Dermis blood vessel endothelial cell (primary cell): ENCODE measurements at regions not wholly inside any gene's neighbourhood (a gene's known extent, or its start where the extent isn't known, plus 50 kb on each side); places are given as distances from the start of the nearest gene placed in this dataset.
"Not testable (repeated sequence)": the region's sequence is repeated elsewhere in the genome, so short reads cannot be mapped to it uniquely, and the experiment has no call there.

Source experiments
- DNase-seq: peaks from one replicate; pipeline ENCODE4 v3.0.0; 2010

DNA sequence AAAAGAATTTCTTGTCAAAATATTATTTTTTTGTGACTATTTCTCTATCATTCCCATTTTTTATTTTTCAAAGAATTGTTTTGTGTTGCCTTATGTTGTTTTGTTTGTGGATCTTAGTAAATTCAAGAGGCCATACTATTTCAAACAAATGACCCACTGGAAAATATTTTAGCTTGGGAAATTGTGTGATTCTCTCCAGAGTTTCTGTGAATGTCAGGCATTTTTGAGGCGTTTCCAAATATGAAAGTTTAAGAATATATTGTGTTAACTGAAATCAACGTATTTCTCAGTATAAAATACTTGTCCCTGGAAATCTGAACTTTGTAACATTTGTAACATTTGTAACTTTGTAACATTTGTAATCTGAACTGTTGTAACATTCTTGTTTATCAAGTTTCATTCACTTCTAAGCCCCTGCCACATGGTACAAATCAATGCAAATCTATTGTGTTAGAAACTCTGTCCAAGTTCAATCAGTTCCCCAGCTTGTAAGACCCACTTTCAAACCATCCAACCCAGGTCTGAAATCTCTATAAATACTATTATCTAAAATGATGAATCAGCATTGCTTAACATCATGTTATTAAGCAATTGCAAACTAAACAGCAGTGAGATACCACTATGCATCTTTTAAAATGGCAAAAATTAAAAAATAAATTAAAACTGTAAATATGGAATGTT is 465.4 kb upstream of the GRID2 start:
- no peak for DNase-seq

- DNase-seq = no peak
These were observed 463.4 kb upstream of the GRID2 start for GRCh38 chr4:91840359-91840758.

DNA sequence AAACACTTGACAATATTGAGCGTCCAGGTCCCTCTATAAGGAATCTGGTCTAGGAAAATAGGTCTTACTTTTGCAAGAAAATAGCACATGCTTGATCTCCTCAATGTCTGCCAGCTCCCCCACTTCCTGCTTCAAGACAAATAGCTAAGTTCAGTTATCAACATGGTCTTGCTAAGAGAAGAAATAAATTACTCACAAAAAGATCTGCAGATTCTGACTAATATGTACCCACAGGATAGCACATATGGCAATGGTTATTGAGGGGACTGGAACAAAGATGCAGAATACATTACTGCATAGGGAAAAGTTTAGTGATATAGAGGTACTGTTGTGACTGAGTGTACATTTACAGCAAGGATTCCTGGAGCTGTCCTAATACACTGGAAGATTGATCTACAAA is 457.5 kb upstream of the GRID2 start:
- DNase-seq = no peak

DNA sequence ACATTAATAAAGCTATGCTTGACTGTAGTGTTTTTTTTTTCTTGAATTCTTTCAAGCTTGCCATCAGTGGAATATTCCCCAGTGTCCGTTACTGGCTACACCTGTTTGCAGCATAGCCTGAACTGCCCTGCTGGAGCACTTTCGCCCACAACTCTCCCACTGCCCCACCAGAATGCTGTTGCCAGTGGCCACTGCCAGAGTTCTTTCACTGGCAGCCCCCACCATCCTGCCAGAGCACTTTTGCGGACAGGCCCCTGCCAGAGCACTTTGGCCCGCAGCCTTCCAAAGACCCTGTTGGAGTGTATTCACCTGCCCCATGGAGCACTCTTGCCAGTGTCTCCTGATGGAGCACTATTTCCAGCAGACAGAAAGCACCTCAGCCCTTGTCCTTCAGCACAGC is 452.3 kb upstream of the GRID2 start:
- DNase-seq = no peak

DNA sequence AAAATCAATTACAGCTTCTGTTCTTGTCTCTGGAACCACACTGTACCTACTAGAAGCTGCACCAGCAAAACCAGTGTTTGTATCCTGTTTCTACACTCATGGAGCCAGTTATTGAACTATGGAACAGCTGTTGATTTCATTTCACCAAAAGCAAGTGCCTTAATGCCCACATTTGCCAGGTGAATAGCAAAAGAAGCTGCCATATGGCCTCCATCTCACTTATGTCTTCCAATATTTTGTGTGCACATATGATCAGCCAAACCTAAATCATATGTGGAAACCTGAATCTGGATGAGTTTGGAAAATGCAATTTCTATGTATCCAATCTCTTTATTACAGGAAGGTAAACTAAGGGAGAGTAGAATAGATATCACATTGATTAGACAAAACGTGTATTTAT is 415.8 kb upstream of the GRID2 start:
- DNase-seq = no peak

- DNase-seq = not testable (repeated sequence)
These were observed 412.5 kb upstream of the GRID2 start for GRCh38 chr4:91891217-91891616.

DNA sequence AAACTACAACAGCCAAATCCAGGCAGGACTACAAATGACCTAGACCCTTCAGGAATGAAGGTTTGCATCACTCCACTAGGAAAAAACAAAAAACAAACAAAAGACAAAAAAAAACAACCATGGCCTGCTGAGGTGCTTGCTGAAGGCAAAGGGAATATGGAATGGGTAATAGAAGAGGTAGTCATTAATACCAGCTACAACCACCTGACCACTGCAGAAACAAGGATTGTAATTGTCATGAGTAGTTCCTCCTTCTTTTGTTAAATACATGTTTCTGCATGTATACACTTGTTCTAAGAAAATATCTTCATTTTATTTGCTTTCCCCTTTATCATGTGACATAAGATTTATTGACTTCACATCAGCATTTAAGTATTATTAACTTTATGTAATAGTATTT is 409.8 kb upstream of the GRID2 start:
- no peak for DNase-seq

GRCh38 chr4:91904556-91904955 is 399.2 kb upstream of the GRID2 start:
- no peak for DNase-seq

DNA sequence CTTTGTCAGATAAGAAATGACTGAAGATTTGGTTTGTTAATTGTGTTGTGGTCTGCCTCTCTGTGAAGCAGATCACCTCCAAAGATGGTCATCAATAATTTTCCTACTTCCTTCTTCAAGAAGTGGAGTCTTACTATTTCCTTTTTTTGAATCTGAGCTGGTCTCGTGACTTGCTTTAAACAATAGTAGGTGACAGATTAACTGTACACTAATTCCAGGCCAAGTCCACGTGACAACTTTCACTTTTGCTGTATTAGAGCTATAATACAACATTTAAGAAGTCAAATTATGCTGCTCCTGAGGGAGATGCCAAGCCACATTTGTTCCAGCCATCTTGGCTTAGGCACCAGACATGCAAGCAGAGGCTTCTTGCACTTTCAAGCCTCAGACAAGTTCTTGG is 393.8 kb upstream of the GRID2 start:
- no peak for DNase-seq

DNA sequence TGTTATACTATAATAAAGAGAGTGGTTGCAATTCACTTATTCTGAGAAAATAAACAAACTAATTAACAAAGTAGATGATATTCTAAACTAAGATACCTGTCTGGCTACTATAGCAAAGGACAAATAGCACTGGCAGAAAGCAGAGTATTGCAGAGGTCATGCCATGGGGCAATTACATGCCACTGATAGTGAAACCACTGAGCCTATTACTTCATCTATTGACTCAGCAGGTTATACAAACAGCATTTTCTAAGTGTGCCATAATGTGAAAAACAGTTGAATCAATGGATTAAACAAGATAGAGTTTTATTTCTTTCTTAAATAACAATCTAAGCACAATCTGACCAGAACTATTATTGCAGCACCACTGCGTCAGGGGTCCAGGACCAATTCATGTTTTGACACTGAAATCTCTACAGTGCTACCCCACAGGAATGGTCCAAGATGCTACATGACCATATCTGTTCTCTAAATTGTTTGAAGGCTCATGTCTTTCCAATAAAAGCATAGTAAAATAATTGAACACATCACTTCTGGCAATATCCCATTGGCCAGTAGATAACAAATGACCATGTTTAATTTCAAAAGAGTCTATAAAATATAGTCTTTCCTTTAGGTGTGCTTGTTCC is 389.5 kb upstream of the GRID2 start:
- DNase-seq = no peak

DNA sequence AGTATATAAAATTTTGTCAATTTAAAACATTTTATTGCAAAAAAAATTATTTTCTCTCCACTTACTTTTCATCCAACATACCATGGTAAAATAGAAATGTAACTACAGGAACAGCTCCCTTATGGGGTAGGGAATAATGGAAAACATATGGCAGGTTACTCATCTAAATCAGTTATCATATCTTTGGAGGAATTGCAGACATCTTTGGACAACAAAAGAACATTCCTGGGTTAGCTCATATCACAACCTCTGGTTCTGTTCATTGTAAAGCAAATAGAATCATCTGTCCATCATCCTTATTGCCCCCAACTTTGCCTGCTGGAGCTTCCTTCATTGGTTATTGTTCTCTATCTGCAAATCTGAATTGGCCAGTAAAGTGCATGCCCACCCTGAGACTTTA is 387.5 kb upstream of the GRID2 start:
- DNase-seq = no peak

DNA sequence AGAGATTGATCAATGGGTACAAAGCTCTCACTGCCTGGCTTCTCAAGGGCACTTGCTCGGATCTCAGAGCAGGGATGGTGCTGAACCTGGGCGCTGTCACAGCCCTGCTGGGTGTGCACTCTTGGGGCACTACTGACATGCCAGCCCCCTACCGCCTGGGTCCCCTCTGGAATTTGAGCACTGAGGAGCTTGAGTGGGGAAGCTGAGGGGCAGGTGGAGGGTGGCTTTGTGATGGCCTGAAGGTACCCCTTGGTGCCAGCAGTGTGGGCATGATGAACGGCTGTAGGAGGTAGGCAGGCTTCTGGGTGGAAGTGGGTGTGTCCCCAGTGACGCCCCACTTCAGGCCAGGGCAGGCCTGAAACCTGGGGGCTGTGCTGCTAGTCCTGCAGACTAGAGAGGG is 379.1 kb upstream of the GRID2 start:
- DNase-seq = no peak

GRCh38 chr4:91935217-91935616 is 368.5 kb upstream of the GRID2 start:
- no peak for DNase-seq

DNA sequence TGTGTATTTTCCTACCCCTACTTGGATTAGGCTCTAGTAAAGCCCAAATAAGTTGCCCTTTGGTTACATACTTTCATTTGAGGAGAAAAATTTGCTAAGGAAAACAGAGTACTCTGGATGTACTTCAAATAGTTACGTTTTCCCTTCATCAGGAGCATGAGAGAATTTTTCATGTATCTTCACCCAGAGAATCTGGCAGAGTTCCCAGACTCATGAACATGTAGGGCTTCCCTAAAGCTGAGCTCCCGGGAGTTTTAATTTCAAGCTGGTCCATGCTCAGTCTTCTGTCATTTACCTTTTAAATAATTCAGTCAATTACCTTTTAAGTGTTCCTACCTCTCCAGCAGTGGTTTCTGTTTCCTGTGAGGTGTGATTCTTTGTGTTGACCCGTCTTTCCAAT is 367.5 kb upstream of the GRID2 start:
- no peak for DNase-seq

DNA sequence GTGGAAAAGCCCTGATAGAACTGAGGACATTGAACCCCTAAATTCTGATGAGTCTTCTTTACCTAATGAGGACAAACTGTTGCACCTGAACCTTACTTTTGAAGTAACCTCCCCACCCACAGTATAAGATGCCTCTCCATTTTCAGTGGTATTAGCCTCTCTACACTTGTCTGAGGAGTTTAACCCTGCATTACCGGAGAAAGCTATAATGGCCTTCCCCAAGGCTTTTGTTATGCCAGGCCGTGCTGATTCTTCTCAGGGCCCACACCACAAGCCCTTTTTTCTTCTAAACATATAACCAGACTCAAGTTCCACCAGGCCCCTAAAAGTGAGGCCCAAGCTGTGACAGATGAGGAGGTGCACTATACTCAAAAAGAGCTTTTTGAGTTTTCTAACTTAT is 345.8 kb upstream of the GRID2 start:
- no peak for DNase-seq

GRCh38 chr4:91958596-91958995 is 345.2 kb upstream of the GRID2 start:
- no peak for DNase-seq

- no peak for DNase-seq
These were observed 342.3 kb upstream of the GRID2 start for GRCh38 chr4:91961504-91961903.

- DNase-seq = no peak
These were observed 340.3 kb upstream of the GRID2 start for GRCh38 chr4:91963486-91963885.

DNA sequence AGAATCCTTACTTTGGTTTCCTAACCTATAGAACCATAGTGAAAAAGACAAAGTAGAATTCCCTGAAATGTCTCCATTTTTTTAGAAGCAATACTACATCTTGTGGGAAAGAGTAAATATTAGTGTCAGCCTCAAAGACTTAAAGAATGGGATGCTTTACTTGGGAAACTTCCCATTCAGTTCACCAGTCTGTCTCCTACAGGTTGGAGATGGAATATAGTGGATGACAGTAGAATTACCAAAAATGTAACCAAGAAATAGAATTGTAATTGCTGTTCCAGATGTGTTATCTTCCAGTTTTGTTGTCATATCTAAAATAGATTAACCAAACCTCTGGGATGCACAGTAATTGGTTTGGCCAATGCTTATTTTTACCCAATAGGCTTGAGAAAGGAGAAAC is 338.6 kb upstream of the GRID2 start:
- no peak for DNase-seq

GRCh38 chr4:91973479-91974153 is 330.1 kb upstream of the GRID2 start:
- DNase-seq = no peak

DNA sequence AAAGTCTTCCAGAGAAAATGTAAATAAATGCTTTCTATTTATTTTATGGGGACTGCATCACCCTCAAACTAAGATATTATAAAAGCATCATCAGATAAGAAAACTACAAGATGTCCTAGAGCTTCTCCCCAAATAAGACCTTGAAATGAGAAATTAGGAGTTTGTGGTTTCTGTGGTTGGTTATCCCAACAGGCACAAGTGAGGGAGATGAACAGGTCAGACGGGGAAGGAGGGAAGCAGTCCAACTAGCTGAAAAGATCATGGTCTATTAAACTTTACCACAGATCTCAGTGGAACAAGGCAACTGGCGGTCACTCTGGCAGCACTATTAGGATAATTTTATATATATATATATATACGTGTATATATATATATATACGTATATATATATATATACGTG is 319.3 kb upstream of the GRID2 start:
- DNase-seq = no peak

- no peak for DNase-seq
These were observed 313.9 kb upstream of the GRID2 start for GRCh38 chr4:91989914-91990313.

DNA sequence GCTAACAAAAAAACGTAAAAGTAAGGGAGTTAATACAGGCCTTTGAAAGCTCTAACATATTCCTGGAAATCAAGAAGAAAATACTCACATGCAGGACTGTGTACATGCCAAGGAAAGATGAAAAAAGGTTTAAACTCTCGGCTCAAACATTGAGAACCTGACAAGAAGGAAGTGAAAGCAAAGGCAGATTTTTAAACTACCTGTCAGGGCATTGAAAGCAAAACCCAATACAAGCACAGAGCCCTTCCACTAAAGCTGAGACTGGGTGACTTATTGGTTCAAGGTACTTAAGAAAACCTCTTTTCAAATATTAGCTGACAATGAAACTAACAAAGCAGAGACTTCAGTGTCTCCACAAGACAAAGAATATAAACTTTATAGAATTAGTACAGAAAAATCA is 313.0 kb upstream of the GRID2 start:
- no peak for DNase-seq

- no peak for DNase-seq
These were observed 306.7 kb upstream of the GRID2 start for GRCh38 chr4:91997045-91997444.
